H1 (cell line): ENCODE measurements at regions not wholly inside any gene's neighbourhood (a gene's known extent, or its start where the extent isn't known, plus 50 kb on each side); places are given as distances from the start of the nearest gene placed in this dataset.

Source experiments
- ATF3 ChIP-seq: IDR thresholded peaks from 2 replicates; pipeline ENCODE4 v1.6.1; 2011; ENCODE audit warnings: low read depth, mild to moderate bottlenecking, low read length; ENCODE audit not compliant: insufficient read depth
- BCL11A ChIP-seq, 2 experiments: IDR thresholded peaks; one replicate each; pipeline ENCODE4 v1.6.1; 2011; ENCODE audit warnings: low read depth in 2 of 2, low read length in 2 of 2, mild to moderate bottlenecking in 2 of 2
- CBX5 ChIP-seq: fragments of 300-800, 300-1000 bp; sonication (generic); IDR thresholded peaks from 2 replicates; pipeline ENCODE4 v1.7.1; 2016; ENCODE audit warnings: antibody characterized with exemption, low read length, low read depth
- CEBPB ChIP-seq: IDR thresholded peaks from 2 replicates; pipeline ENCODE4 v1.6.1; 2012; ENCODE audit warnings: low read depth, low read length
- EP300 ChIP-seq, 2 experiments: IDR thresholded peaks; 1 replicate in 1 of 2; 2 replicates in 1 of 2; pipeline ENCODE4 v1.6.1; 2011 to 2012; ENCODE audit warnings: low read depth in 2 of 2, low read length in 2 of 2, mild to moderate bottlenecking in 2 of 2, borderline replicate concordance in 1 of 2, inconsistent platforms in 1 of 2, moderate library complexity in 1 of 2
- FOSL1 ChIP-seq: IDR thresholded peaks from 2 replicates; pipeline ENCODE4 v1.6.1; 2011; ENCODE audit warnings: mild to moderate bottlenecking, low read depth, low read length, moderate library complexity; ENCODE audit not compliant: insufficient read depth
- JUN ChIP-seq: IDR thresholded peaks from 2 replicates; pipeline ENCODE4 v1.6.1; 2011; ENCODE audit warnings: low read depth, mild to moderate bottlenecking, improper control_type of control experiment, low read length
- KDM1A ChIP-seq: fragments of 200-600, 300-600 bp; sonication (generic); IDR thresholded peaks from 2 replicates; pipeline ENCODE4 v1.7.1; 2016; ENCODE audit warnings: mild to moderate bottlenecking, low read length, borderline replicate concordance
- KDM4A ChIP-seq: IDR thresholded peaks from one replicate; pipeline ENCODE4 v1.7.1; 2012; ENCODE audit warnings: low read depth, mild to moderate bottlenecking, moderate library complexity, low read length, inconsistent platforms; ENCODE audit not compliant: severe bottlenecking
- MAFK ChIP-seq: IDR thresholded peaks from 2 replicates; pipeline ENCODE4 v1.6.1; 2012; ENCODE audit warnings: low read depth, mild to moderate bottlenecking, improper control_type of control experiment, low read length
- POLR2AphosphoS5 ChIP-seq: IDR thresholded peaks from 2 replicates; pipeline ENCODE4 v1.6.1; 2011; ENCODE audit warnings: low read depth, low read length
- RAD21 ChIP-seq, 2 experiments: IDR thresholded peaks in 1 of 2; conservative IDR thresholded peaks in 1 of 2; 2 replicates each; pipeline ENCODE4 v1.6.1; 2011; ENCODE audit warnings: low read depth in 2 of 2, low read length in 2 of 2, improper control_type of control experiment in 1 of 2, inconsistent platforms in 1 of 2, mild to moderate bottlenecking in 1 of 2, moderate library complexity in 1 of 2
- RBBP5 ChIP-seq: IDR thresholded peaks from 2 replicates; pipeline ENCODE4 v1.7.1; 2012; ENCODE audit warnings: low read depth, mild to moderate bottlenecking, inconsistent platforms, low read length, moderate library complexity, borderline replicate concordance
- RNF2 ChIP-seq: fragments of 200-900, 300-1000 bp; sonication (generic); IDR thresholded peaks from 2 replicates; pipeline ENCODE4 v1.7.1; 2016; ENCODE audit warnings: borderline replicate concordance, low read depth, mild to moderate bottlenecking, antibody characterized with exemption, low read length; ENCODE audit not compliant: poor library complexity, severe bottlenecking; ENCODE audit errors: missing control alignments
- SRF ChIP-seq: IDR thresholded peaks from 2 replicates; pipeline ENCODE4 v1.6.1; 2011; ENCODE audit warnings: mild to moderate bottlenecking, low read depth, low read length, moderate library complexity
- TAF1 ChIP-seq: IDR thresholded peaks from 2 replicates; pipeline ENCODE4 v1.6.1; 2011; ENCODE audit warnings: mild to moderate bottlenecking, low read depth, low read length
- ZNF274 ChIP-seq: IDR thresholded peaks from 2 replicates; pipeline ENCODE4 v1.7.0; 2012; ENCODE audit warnings: low read length, borderline replicate concordance; ENCODE audit errors: extremely low read depth
- TF ChIP-seq, protein P1 (sequence below): IDR thresholded peaks from 2 replicates; pipeline ENCODE4 v1.6.1; 2012; ENCODE audit warnings: low read length, inconsistent platforms
- TF ChIP-seq, protein P2 (sequence below): IDR thresholded peaks from 2 replicates; pipeline ENCODE4 v1.6.1; 2012; ENCODE audit warnings: inconsistent platforms

DNA sequence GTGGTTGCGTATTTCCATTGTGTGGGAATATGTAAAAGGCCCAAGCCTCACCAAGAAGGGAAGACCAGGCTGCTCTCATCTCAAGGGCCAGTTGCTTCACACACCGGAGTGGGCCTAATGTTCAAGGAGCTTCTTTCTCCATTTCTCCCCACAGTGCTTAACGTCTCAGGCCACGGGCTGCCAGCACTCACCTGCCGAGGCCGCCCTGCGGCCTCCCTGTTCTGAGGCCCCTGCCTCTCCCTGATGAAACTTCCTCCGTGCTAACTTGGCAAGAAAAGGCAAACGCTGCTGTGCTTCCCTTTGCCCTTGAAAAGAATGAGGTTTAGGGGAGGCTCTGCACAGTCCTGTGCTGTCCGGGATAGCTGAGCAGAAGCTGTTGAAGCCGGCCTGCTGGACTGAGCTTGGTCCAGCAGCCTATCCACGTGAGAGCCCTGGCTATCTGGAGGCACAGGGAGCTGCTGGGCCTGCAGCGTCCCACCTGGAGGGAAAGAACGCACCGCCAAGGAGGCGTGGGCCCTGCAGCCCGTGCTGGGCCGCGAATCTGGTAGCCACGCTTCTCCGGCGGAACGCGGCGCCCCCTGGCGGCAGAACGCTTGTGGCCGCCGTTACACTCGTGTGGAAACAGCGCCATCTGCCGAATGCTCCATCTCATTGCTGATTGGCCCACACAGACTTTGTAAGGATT is 73.5 kb upstream of the PRSS3 start (continued):
- no peak for TF ChIP-seq KDM4A
- TF ChIP-seq RAD21 (IDR thresholded peaks at IDR 0.05 in 1 of 2, conservative IDR thresholded peaks at IDR 0.05 in 1 of 2; ENCODE audit: low read depth in 2 of 2, low read length in 2 of 2), result peak; percentile 98
- TF ChIP-seq JUN, result no peak
- TF ChIP-seq RBBP5, result no peak
- no peak for TF ChIP-seq BCL11A (IDR thresholded peaks at IDR 0.05; ENCODE audit: low read depth in 2 of 2, low read length in 2 of 2)
- TF ChIP-seq TAF1, result no peak
- TF ChIP-seq ZNF274, result no peak
- no peak; the same call in 1 of the 2 replicates for TF ChIP-seq POLR2AphosphoS5
- TF ChIP-seq SRF, result no peak
- TF ChIP-seq, protein P1, sequence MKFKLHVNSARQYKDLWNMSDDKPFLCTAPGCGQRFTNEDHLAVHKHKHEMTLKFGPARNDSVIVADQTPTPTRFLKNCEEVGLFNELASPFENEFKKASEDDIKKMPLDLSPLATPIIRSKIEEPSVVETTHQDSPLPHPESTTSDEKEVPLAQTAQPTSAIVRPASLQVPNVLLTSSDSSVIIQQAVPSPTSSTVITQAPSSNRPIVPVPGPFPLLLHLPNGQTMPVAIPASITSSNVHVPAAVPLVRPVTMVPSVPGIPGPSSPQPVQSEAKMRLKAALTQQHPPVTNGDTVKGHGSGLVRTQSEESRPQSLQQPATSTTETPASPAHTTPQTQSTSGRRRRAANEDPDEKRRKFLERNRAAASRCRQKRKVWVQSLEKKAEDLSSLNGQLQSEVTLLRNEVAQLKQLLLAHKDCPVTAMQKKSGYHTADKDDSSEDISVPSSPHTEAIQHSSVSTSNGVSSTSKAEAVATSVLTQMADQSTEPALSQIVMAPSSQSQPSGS, result no peak
- TF ChIP-seq EP300 (IDR thresholded peaks at IDR 0.05; ENCODE audit: borderline replicate concordance in 1 of 2, low read depth in 2 of 2, low read length in 2 of 2), result no peak
- TF ChIP-seq CBX5, result no peak
- TF ChIP-seq MAFK, result no peak
- TF ChIP-seq CEBPB, result no peak
- TF ChIP-seq, protein P2, sequence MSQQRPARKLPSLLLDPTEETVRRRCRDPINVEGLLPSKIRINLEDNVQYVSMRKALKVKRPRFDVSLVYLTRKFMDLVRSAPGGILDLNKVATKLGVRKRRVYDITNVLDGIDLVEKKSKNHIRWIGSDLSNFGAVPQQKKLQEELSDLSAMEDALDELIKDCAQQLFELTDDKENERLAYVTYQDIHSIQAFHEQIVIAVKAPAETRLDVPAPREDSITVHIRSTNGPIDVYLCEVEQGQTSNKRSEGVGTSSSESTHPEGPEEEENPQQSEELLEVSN, result peak; percentile 89
- TF ChIP-seq KDM1A, result 0 out of 2 replicates have a peak, but pooled peaks have one; percentile 12
- no peak for TF ChIP-seq RNF2
- peak; percentile 75 for TF ChIP-seq ATF3
- TF ChIP-seq FOSL1, result no peak
